ENCODE measurements at regions not wholly inside any gene's neighbourhood (a gene's known extent, or its start where the extent isn't known, plus 50 kb on each side); places are given as distances from the start of the nearest gene placed in this dataset.

DNA sequence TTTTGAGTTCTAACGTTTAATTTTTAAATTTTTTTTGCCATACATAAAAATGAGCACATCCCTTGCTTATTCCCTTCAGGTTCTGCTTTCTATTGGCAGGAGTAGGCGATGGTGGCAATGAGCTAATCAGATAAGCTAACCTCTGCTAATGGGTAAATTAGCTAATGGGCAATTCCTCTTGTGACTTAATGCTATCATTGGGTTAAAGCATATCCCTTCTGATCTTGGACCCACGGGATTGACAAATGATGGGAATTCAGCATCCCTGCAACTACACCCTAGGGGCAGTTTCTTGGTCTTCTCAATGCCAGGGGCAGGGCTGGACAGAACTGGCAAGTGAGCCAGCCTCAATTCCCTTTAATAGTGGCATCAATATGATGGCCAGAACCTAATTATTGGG, 70.2 kb upstream of the IL12B start:
- no peak overlapping the region for H3K4me3 ChIP-seq (ENCODE audit: control insufficient read depth, low read depth, low read length)
- TF ChIP-seq CTCF (IDR thresholded peaks at IDR 0.05; ENCODE audit: control insufficient read depth, insufficient read depth, low read depth, low read length, missing control alignments): no peak
- DNase-seq (ENCODE audit: low read depth): no peak

DNA sequence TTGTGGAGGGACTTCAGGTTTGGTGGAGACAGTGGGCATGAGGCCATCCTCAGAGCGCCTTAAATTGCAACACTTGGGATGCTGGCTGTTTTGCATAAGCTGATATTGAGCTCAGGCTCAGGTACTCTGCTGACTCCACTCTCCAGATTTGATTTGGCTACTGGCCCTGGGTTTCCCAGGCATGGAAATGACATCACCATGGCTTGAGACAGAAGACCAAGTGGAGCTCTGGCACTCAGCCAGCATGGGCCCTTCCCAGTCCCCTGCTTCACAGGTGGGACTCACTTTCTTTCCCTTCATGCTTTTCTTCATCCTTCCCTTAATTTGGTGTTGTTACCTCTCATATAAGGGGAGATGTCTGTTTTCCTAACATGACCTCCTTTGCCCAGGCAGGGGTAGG, 72.0 kb upstream of the IL12B start:
- no peak for TF ChIP-seq CTCF (IDR thresholded peaks at IDR 0.05; ENCODE audit: control insufficient read depth, insufficient read depth, low read depth, low read length, missing control alignments)

GRCh38 chr5:159402856-159403255, 72.6 kb upstream of the IL12B start:
- no peak for TF ChIP-seq CTCF (IDR thresholded peaks at IDR 0.05; ENCODE audit: control insufficient read depth, insufficient read depth, low read depth, low read length, missing control alignments)
- no peak overlapping the region for H3K4me3 ChIP-seq (ENCODE audit: control insufficient read depth, low read depth, low read length)

More for the DNA sequence above, 72.0 kb upstream of the IL12B start:
- no peak overlapping the region for H3K4me3 ChIP-seq (ENCODE audit: control insufficient read depth, low read depth, low read length)
- DNase-seq (ENCODE audit: low read depth): no peak

DNA sequence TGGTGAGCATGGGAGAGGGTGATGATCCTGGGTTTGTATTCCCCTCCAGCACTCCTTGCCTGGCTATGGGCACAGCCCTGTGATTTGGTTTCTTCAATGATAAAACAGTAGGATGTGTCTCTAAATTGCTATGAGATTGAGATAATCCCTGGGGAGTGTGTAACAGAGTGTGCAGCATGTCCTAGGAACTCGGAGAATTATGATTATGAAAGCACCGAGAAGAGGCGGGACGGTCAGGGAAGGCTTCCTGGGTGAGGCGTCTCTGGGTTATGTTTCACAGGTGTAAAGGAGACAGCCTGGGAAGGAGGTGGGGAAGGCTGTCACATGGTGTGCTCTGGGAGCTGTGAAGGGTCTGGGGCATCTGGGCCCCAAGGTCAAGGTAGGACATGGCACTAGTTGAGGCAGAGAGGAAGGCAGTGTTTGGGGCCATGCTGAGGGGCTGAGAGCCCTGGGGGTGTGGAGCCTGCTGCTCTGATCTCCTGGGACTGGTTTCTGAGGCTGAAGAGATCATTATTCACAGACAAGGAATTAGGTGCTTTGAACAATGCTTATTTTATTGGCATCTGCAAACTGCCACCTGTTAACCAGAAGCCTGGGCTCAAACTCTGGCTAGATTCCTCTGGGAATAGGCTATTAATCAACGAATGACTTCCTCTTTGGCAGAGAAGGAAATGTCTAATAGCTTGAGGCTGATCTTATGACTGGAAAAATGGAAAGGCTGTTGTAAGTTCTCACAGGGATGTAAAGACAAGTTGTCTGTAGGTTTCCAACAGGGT, 73.8 kb upstream of the IL12B start:
- TF ChIP-seq CTCF (IDR thresholded peaks at IDR 0.05; ENCODE audit: control insufficient read depth, insufficient read depth, low read depth, low read length, missing control alignments): no peak
- DNase-seq (ENCODE audit: low read depth): no peak
- no peak overlapping the region for H3K4me3 ChIP-seq (ENCODE audit: control insufficient read depth, low read depth, low read length)

More at GRCh38 chr5:159402856-159403255, 72.6 kb upstream of the IL12B start:
- no peak for DNase-seq (ENCODE audit: low read depth)

GRCh38 chr5:159405611-159406031, 75.3 kb upstream of the IL12B start:
- DNase-seq (ENCODE audit: low read depth): no peak
- no peak for TF ChIP-seq CTCF (IDR thresholded peaks at IDR 0.05; ENCODE audit: control insufficient read depth, insufficient read depth, low read depth, low read length, missing control alignments)
- no peak overlapping the region for H3K4me3 ChIP-seq (ENCODE audit: control insufficient read depth, low read depth, low read length)

DNA sequence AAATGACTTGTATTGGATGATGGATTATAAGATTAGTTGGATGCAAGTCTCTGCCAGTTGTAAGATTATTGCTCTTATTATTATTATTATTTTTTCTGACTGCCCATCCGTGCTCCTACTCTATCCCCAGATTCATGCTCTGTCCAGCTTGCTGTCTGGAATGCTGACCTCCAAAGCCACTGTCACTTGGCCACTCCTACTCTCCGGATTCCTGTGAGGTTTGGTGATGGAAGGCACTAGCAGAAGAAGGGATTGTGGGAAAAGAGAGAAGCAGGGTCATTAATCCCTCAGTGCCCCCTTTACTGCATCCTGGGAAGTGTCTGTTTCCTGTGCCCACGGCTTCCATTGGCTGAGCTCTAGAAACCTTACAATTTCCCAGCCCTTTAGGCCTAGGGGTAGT, 76.3 kb upstream of the IL12B start:
- H3K4me3 ChIP-seq (ENCODE audit: control insufficient read depth, low read depth, low read length): no peak overlapping the region
- DNase-seq (ENCODE audit: low read depth): no peak
- TF ChIP-seq CTCF (IDR thresholded peaks at IDR 0.05; ENCODE audit: control insufficient read depth, insufficient read depth, low read depth, low read length, missing control alignments): no peak
